GM12892 (cell line): ENCODE measurements at regions not wholly inside any gene's neighbourhood (a gene's known extent, or its start where the extent isn't known, plus 50 kb on each side); places are given as distances from the start of the nearest gene placed in this dataset.

Experiments
- POLR2A ChIP-seq: IDR thresholded peaks from 2 replicates; pipeline ENCODE4 v1.6.1; 2011; ENCODE audit warnings: low read depth, low read length, control low read depth
- POLR2AphosphoS5 ChIP-seq: IDR thresholded peaks from 2 replicates; pipeline ENCODE4 v1.6.1; 2011; ENCODE audit warnings: low read depth, low read length, control low read depth
- TAF1 ChIP-seq: IDR thresholded peaks from 2 replicates; pipeline ENCODE4 v1.6.1; 2011; ENCODE audit warnings: low read depth, mild to moderate bottlenecking, control low read depth, low read length, borderline replicate concordance

GRCh38 chr14:41449066-41449465 is 157.6 kb upstream of the LRFN5 start:
- TF ChIP-seq POLR2A (no peak), POLR2AphosphoS5 (no peak), TAF1 (no peak)
